T-cell (primary cell): ENCODE measurements at regions not wholly inside any gene's neighbourhood (a gene's known extent, or its start where the extent isn't known, plus 50 kb on each side); places are given as distances from the start of the nearest gene placed in this dataset.

Experiments
- ATAC-seq, 4 experiments: fragments of 200-7000 bp in 3 of 4; fragments of 150-1000 bp in 1 of 4; cut with Tn5 transposase; replicated peaks in 1 of 4; 1 replicate in 3 of 4; 2 replicates in 1 of 4; pipeline ENCODE4 v1.10.0; 2021; ENCODE audit warnings: moderate library complexity in 3 of 4, mild to moderate bottlenecking in 2 of 4, moderate number of reproducible peaks in 1 of 4
- CTCF ChIA-PET, 2 donors: fragments of 300-600 bp; sonication (Branson Sonifier 250); formaldehyde crosslinking; loops; one replicate each; lab custom pipeline; 2022; ENCODE audit warnings: antibody characterized with exemption in 2 of 2; lab: Charles Lee
- POLR2A ChIA-PET, 2 donors: fragments of 300-600 bp; sonication (Branson Sonifier 250); formaldehyde crosslinking; loops; one replicate each; lab custom pipeline; 2022; ENCODE audit warnings: antibody characterized with exemption in 2 of 2; lab: Charles Lee
- DNase-seq, 35 experiments: peaks; one replicate each; pipeline versions ENCODE4 v3.0.0 to v3.0.0-alpha.2; 2013 to 2023
- H3K27ac ChIP-seq: one replicate; pipeline ENCODE4 v1.5.1; 2013; ENCODE audit warnings: low read length
- H3K27me3 ChIP-seq, 2 experiments: replicated peaks in 1 of 2; 1 replicate in 1 of 2; 2 replicates in 1 of 2; pipeline versions ENCODE4 v1.6.1 to v1.7.0; 2013; ENCODE audit warnings: low read length in 1 of 2, mixed read lengths in 1 of 2; ENCODE audit not compliant: control insufficient read depth in 2 of 2, insufficient read depth in 2 of 2; ENCODE audit errors: extremely low read depth in 1 of 2
- H3K36me3 ChIP-seq, 2 donors: 1 replicate in 1 of 2; 2 replicates in 1 of 2; pipeline versions ENCODE4 v1.6.1 to v1.7.0; 2013; ENCODE audit warnings: low read length in 1 of 2; ENCODE audit not compliant: control insufficient read depth in 2 of 2, insufficient read depth in 1 of 2; ENCODE audit errors: extremely low read depth in 1 of 2
- H3K4me1 ChIP-seq, 2 experiments: 1 replicate in 1 of 2; 2 replicates in 1 of 2; pipeline versions ENCODE4 v1.6.1 to v1.7.0; 2013; ENCODE audit warnings: low read length in 2 of 2, mixed read lengths in 1 of 2; ENCODE audit not compliant: insufficient read depth in 2 of 2, control insufficient read depth in 1 of 2; ENCODE audit errors: extremely low read depth in 1 of 2
- H3K4me3 ChIP-seq, 2 donors: 1 replicate in 1 of 2; 2 replicates in 1 of 2; pipeline versions ENCODE4 v1.5.1 to v1.7.0; 2013; ENCODE audit warnings: mild to moderate bottlenecking in 2 of 2, low read length in 1 of 2, moderate library complexity in 1 of 2; ENCODE audit not compliant: control insufficient read depth in 1 of 2; ENCODE audit errors: extremely low read depth in 1 of 2
- H3K9me3 ChIP-seq: 2 replicates; pipeline ENCODE4 v1.7.0; 2013
- H3K27ac Mint-ChIP-seq, 2 donors: one replicate each; pipeline ENCODE4 v1.8.0; 2020 to 2021; ENCODE audit warnings: mild to moderate bottlenecking in 2 of 2, mixed read lengths in 2 of 2
- H3K27me3 Mint-ChIP-seq, 2 donors: one replicate each; pipeline ENCODE4 v1.8.0; 2021 to 2022; ENCODE audit warnings: mixed read lengths in 2 of 2
- H3K36me3 Mint-ChIP-seq: one replicate; pipeline ENCODE4 v1.8.0; 2021; ENCODE audit warnings: mixed read lengths
- H3K4me1 Mint-ChIP-seq, 3 donors: one replicate each; pipeline ENCODE4 v1.8.0; 2020 to 2022; ENCODE audit warnings: mixed read lengths in 3 of 3, mild to moderate bottlenecking in 1 of 3
- H3K4me3 Mint-ChIP-seq, 3 donors: one replicate each; pipeline ENCODE4 v1.8.0; 2020 to 2022; ENCODE audit warnings: mild to moderate bottlenecking in 3 of 3, mixed read lengths in 3 of 3, moderate library complexity in 3 of 3
- H3K9me3 Mint-ChIP-seq, 3 donors: one replicate each; pipeline ENCODE4 v1.8.0; 2020 to 2022; ENCODE audit warnings: mixed read lengths in 3 of 3
- WGBS: methylation state at CpG from one replicate; pipeline ENCODE4 v1.1.5; 2013; ENCODE audit warnings: missing lambda C conversion rate; ENCODE audit not compliant: insufficient coverage; 5-methylcytosine and 5-hydroxymethylcytosine counted together

- DNase-seq (no peak), ATAC-seq (no peak)
- Histone ChIP-seq H3K4me3 (no peak overlapping the region), H3K27ac (no peak overlapping the region), H3K4me1 (no peaks in the 10 kb centered on the region), H3K27me3 (no peaks in the 10 kb centered on the region), H3K9me3 (no peaks in the 10 kb centered on the region), H3K36me3 (no peaks in the 10 kb centered on the region)
- CTCF ChIA-PET: interaction anchor here in 1 of 2 donors (1.1 kb wide), 1 partner anchor 8 kb away, joined by 3 read pairs; no protein-coding TSS in a partner anchor
- Mint-ChIP-seq H3K27me3 (peaks cover 0 to 13% of the 10 kb centered on the region in 2 donors), H3K9me3 (peaks cover 0 to 6% (median 5%) of the 10 kb centered on the region in 3 donors), H3K36me3 (no peaks in the 10 kb centered on the region), H3K4me1 (no peaks in the 10 kb centered on the region), H3K27ac (no peak overlapping the region), H3K4me3 (no peak overlapping the region)
- POLR2A ChIA-PET: no interaction called here
Measured at GRCh38 chrX:81857192-81857591, 655.3 kb downstream of the SH3BGRL start.

- Mint-ChIP-seq H3K36me3 (no peaks in the 10 kb centered on the region), H3K9me3 (peaks cover 5 to 12% (median 11%) of the 10 kb centered on the region in 3 donors), H3K27me3 (peaks cover 0 to 2% of the 10 kb centered on the region in 2 donors), H3K4me3 (no peak overlapping the region), H3K27ac (no peak overlapping the region), H3K4me1 (no peaks in the 10 kb centered on the region)
- CTCF ChIA-PET: no interaction called here
- Histone ChIP-seq H3K27me3 (no peaks in the 10 kb centered on the region), H3K4me3 (no peak overlapping the region), H3K9me3 (no peaks in the 10 kb centered on the region), H3K36me3 (no peaks in the 10 kb centered on the region), H3K27ac (no peak overlapping the region), H3K4me1 (no peaks in the 10 kb centered on the region)
- POLR2A ChIA-PET: no interaction called here
- ATAC-seq (no peak), DNase-seq (no peak)
- 82% methylated on average over 3 of the region's 3 CpGs for WGBS
Measured at GRCh38 chrX:81866873-81867272, 665.0 kb downstream of the SH3BGRL start.

DNA sequence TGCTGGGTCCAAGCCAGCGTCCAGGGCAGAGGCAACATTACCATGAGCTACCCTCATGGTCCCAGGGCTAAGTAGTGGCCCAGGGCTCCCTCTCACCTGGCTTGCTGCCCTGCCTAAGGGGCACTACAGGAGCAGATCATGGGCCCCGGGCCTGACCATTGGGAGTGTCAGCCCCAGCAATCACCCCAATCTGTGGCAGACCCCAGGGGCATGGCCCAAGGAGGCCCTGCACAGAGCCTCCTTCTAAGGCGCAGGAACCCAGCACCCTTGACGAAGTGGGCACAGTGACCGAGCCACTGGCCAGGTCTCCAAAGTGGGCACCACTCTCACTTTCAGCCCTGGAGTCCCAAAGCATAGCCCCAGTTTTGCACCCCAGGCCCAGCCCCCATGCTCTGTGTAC, 667.1 kb downstream of the SH3BGRL start:
- Mint-ChIP-seq H3K27me3 (no peaks in the 10 kb centered on the region), H3K36me3 (no peaks in the 10 kb centered on the region), H3K27ac (no peak overlapping the region), H3K4me1 (no peaks in the 10 kb centered on the region), H3K9me3 (peaks cover 5 to 12% (median 11%) of the 10 kb centered on the region in 3 donors), H3K4me3 (no peak overlapping the region)
- Histone ChIP-seq H3K27ac (no peak overlapping the region), H3K27me3 (no peaks in the 10 kb centered on the region), H3K9me3 (no peaks in the 10 kb centered on the region), H3K4me3 (no peak overlapping the region), H3K4me1 (no peaks in the 10 kb centered on the region), H3K36me3 (no peaks in the 10 kb centered on the region)
- DNase-seq: no peak
- ATAC-seq: no peak
- ChIA-PET CTCF (no interaction called here), POLR2A (no interaction called here)
- WGBS: 100% methylated on average over 2 of the region's 5 CpGs

- Histone ChIP-seq H3K36me3 (no peaks in the 10 kb centered on the region), H3K4me1 (no peaks in the 10 kb centered on the region), H3K27ac (no peak overlapping the region), H3K4me3 (no peak overlapping the region), H3K9me3 (no peaks in the 10 kb centered on the region), H3K27me3 (no peaks in the 10 kb centered on the region)
- Mint-ChIP-seq H3K27ac (no peak overlapping the region), H3K9me3 (peaks cover 0 to 4% (median 0%) of the 10 kb centered on the region in 3 donors), H3K36me3 (no peaks in the 10 kb centered on the region), H3K4me1 (no peaks in the 10 kb centered on the region), H3K4me3 (no peak overlapping the region), H3K27me3 (no peaks in the 10 kb centered on the region)
- no CpG with 5 or more reads among the region's 3 CpGs for WGBS
- ATAC-seq (no peak), DNase-seq (no peak)
- CTCF ChIA-PET: no interaction called here
- POLR2A ChIA-PET: no interaction called here
Measured at GRCh38 chrX:81874807-81875206, 672.9 kb downstream of the SH3BGRL start.

DNA sequence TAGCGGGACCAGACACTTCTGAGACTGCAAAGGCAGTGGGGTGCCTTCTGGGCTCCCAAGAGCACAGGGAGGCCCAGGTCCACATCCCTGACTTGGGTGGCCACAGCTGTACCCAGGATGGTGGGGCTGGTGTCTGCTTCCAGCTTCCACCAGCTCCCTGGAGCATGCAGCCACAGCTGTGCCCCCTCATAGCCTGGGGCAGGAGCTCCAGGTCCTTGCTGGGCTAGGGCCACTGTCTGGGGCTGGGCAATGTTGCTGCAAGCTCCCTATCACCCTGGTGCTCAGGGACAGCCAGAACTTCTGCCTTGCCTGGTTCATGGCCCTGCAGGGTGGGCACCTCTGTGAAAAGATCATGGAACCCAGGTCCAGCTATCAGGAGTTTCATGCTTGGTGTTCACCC, 673.9 kb downstream of the SH3BGRL start:
- WGBS: 100% methylated on average over 1 of the region's 1 CpG
- no peaks in the 10 kb centered on the region for H3K36me3 Mint-ChIP-seq
- no peak overlapping the region for H3K27ac Mint-ChIP-seq
- DNase-seq (no peak), ATAC-seq (no peak)
- no peak overlapping the region for H3K4me3 Mint-ChIP-seq
- ChIA-PET CTCF (no interaction called here), POLR2A (no interaction called here)
- no peak overlapping the region for H3K27ac ChIP-seq
- no peaks in the 10 kb centered on the region for H3K4me1 Mint-ChIP-seq
- H3K9me3 ChIP-seq: no peaks in the 10 kb centered on the region
- H3K4me3 ChIP-seq: no peak overlapping the region
- no peaks in the 10 kb centered on the region for H3K27me3 Mint-ChIP-seq
- H3K27me3 ChIP-seq: no peaks in the 10 kb centered on the region
- H3K4me1 ChIP-seq: no peaks in the 10 kb centered on the region
- H3K9me3 Mint-ChIP-seq: peaks cover 0 to 4% (median 0%) of the 10 kb centered on the region in 3 donors
- H3K36me3 ChIP-seq: no peaks in the 10 kb centered on the region

DNA sequence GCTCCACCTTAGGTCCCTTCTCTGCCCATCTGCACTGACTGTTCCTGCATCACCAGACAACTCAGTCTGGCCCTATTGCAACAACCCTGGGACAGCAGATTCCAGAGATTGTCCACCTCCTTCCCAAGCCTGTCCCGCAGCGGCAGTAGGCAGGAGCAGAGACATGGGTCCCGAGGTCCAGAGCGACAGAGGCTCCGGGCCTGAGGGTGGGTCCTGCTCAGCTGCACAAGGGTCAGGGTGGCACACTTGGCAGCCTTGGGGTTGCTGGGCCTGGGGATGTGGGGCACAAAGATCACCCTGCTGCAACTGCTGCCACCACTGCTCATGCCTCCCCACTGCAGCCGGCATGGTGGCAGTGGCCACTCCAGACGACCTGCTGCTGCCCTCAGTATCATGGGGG, 674.5 kb downstream of the SH3BGRL start:
- Histone ChIP-seq H3K4me3 (no peak overlapping the region), H3K27me3 (no peaks in the 10 kb centered on the region), H3K9me3 (no peaks in the 10 kb centered on the region), H3K36me3 (no peaks in the 10 kb centered on the region), H3K4me1 (no peaks in the 10 kb centered on the region), H3K27ac (no peak overlapping the region)
- no peak for DNase-seq
- POLR2A ChIA-PET: no interaction called here
- no peaks in the 10 kb centered on the region for H3K27me3 Mint-ChIP-seq
- H3K36me3 Mint-ChIP-seq: no peaks in the 10 kb centered on the region
- H3K4me3 Mint-ChIP-seq: no peak overlapping the region
- 100% methylated on average over 2 of the region's 7 CpGs for WGBS
- H3K9me3 Mint-ChIP-seq: peaks cover 0 to 4% (median 0%) of the 10 kb centered on the region in 3 donors
- CTCF ChIA-PET: no interaction called here
- H3K27ac Mint-ChIP-seq: no peak overlapping the region
- H3K4me1 Mint-ChIP-seq: no peaks in the 10 kb centered on the region
- ATAC-seq: no peak

DNA sequence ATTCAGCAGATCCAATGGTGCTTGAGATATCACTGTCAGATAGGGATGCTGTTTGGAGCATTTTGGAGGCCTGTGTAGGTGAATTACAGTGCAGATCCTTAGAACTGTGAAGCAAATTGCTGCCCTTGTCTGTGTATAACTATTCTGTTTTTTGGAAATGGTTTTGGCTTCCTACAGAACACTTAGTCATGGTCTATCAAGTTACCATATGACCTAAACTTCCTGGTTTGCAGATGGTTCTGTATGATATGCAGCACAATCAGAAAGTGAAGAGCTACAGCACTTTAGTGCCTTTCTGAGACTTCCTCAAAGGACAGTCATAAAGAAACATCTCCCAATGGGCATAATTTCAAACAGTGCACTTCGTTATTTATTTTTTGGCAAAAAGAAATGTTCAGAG, 688.6 kb downstream of the SH3BGRL start:
- no peaks in the 10 kb centered on the region for H3K9me3 Mint-ChIP-seq

More for the DNA sequence above, 688.6 kb downstream of the SH3BGRL start:
- no peaks in the 10 kb centered on the region for H3K4me1 Mint-ChIP-seq
- no peak overlapping the region for H3K27ac ChIP-seq
- DNase-seq: no peak
- no peak overlapping the region for H3K27ac Mint-ChIP-seq
- H3K9me3 ChIP-seq: no peaks in the 10 kb centered on the region
- H3K27me3 ChIP-seq: no peaks in the 10 kb centered on the region
- no peaks in the 10 kb centered on the region for H3K36me3 ChIP-seq
- no peaks in the 10 kb centered on the region for H3K36me3 Mint-ChIP-seq
- peaks cover 0 to 8% of the 10 kb centered on the region in 2 donors for H3K27me3 Mint-ChIP-seq
- POLR2A ChIA-PET: no interaction called here
- no peak overlapping the region for H3K4me3 Mint-ChIP-seq
- H3K4me3 ChIP-seq: no peak overlapping the region
- CTCF ChIA-PET: no interaction called here
- no peaks in the 10 kb centered on the region for H3K4me1 ChIP-seq
- WGBS: no CpG with 5 or more reads among the region's 1 CpG
- no peak for ATAC-seq
